Left renal cortex interstitium (tissue), 4 donors: ENCODE measurements at regions not wholly inside any gene's neighbourhood (a gene's known extent, or its start where the extent isn't known, plus 50 kb on each side); places are given as distances from the start of the nearest gene placed in this dataset.

Source experiments
- DNase-seq, 4 donors: peaks; one replicate each; pipeline ENCODE4 v3.0.0-alpha.2; 2013; ENCODE audit warnings: low read depth in 4 of 4, low spot score in 2 of 4, missing footprints in 1 of 4

- DNase-seq = no peak
Measured at GRCh38 chr6:95777338-95777737, 200.0 kb downstream of the MANEA start.

- no peak for DNase-seq
Measured at GRCh38 chr6:95780037-95780436, 202.7 kb downstream of the MANEA start.

GRCh38 chr6:95784019-95784418 is 206.7 kb downstream of the MANEA start:
- no peak for DNase-seq

- no peak for DNase-seq
Measured at GRCh38 chr6:95784869-95785268, 207.5 kb downstream of the MANEA start.

DNA sequence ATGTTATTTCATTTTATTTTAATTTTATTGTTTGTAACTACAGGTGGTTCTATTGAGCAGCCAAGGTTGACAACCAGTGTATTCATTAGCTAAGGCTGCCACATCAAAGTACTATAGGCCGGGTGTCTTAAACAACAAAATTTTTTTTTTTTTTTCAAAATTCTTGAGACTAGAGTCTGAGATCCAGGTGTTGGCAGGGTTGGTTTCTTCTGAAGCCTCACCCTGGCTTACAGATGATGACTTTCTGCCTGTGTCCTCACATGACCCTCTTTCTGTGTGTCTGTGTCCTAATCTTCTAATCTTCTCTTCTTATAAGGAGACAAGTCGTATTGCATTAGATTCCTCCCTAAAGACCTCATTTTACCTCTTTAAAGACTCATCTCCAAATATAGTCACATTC is 208.4 kb downstream of the MANEA start:
- DNase-seq = no peak

DNA sequence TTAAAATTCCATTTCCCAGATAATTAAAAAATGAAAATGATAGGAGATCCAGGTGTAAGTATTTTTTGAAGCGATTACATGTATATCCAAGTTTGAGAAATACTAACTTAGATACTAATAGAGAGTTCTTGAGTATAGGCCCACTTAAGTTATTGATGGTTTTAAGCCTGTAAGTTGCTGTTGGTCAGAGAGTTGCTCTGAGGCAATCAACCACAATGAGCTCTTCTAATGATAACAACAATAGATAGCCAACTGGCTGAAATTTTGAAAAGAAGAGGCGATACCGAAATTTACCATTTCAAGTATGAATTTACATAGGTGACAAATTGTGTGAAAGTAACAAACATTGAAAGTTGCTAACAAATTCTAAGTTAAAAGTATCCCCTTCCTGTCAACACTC is 209.5 kb downstream of the MANEA start:
- DNase-seq = no peak

DNA sequence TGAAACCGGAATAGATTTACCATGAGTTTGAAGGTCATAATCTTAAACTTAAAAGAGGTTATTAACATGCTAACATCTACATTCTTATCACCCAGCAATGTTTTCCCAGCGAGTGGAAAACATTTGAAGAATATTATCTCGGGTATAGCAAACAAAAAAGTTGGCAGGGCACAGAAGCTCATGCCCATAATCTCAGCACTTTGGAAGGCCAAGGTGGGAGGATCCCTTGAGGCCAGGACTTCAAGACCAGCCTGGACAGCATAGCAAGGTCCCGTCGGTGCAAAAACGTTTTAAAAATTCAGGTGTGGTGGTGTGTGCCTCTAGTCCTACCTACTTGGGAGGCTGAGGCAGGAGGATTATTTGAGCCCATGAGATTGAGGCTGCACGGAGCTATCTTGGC is 213.5 kb downstream of the MANEA start:
- DNase-seq = no peak

GRCh38 chr6:95794749-95795148 is 217.4 kb downstream of the MANEA start:
- DNase-seq = no peak

DNA sequence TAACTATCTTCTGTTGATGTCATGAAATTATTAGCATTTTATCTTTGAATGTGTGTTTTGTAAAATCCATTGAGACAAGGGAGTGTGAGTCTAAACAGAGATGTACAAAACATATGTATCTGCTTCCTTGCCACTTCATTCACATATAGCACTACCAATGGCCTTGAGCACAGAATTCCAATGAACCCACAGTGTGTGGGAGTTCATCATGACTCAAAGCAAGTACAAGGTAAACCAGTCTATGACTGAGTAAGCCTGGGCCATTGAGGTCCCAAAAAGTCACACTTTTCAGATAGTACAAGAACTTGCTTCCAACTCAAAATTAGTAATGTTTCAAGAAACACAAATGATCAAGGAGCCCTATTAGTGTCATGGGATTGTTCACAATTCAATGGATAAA is 218.6 kb downstream of the MANEA start:
- no peak for DNase-seq

DNA sequence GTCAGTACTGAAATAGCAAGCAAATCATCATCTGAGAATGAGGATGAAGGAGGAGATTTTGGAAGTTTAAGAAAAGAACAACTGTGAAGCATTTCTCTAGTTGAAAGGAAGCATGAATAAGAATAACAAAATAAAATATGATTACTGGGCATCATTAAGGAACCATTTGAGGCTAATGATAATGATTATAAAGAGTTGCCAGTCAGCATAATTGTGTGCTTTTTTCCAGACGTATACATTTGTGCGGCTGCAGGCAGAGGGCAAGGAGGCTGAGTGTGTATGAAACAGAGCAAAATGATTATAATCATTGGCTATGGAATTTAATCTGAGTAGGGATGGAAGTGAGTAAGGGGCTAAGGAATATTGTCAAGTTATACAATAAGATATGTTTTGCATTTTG is 218.7 kb upstream of the FUT9 start:
- DNase-seq = no peak

- DNase-seq = no peak
Measured at GRCh38 chr6:95802978-95803377, 212.8 kb upstream of the FUT9 start.

GRCh38 chr6:95803889-95804288 is 211.9 kb upstream of the FUT9 start:
- no peak for DNase-seq

DNA sequence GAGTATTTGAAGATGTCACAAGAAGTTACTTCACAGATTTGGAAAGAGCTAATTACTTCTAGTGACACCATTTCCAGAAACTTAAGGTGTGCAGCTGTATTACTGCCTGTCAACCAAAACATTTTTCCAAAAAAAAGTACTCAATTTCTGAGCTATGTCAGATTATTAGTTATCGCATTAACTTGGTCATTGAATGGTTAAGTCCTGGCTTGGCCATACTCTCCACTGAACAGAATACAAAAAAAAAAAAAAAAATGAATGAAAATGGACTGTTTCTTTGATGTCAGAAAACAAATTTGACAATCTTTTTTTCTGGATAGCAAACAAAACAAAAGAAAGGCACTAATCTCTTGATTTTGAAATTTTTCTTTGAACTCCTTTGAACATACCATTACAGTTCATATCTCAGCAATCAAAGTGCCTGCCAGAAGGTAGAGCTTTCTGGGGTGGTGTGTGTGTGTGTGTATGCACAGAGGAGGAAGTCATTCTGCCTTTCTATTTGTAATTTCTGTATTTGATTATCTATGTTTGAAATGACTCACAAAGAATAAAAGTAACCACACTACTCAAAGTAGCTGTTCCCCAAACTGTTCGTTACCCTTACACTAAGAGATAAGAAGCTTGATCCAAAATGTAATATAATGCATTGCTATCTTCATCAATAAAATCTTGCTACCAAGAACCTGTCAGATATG is 210.8 kb upstream of the FUT9 start:
- DNase-seq = no peak

DNA sequence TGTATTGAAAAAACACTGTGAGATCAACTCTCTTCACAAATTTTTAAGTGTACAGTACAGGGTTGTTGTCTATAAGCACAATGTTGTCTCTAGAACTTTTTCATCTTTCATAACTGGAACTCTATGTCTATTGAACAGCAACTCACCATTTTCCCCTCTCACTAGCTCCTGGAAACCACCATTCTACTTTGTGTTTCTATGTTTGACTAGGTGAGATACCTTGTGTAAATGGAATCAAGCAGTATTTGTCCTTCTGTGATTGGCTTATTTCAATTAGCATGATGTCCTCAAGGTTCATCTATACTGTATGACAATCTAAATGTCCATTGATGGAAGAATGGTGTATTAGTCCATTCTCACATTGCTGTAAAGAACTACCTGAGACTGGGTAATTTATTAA is 210.1 kb upstream of the FUT9 start:
- DNase-seq = no peak

DNA sequence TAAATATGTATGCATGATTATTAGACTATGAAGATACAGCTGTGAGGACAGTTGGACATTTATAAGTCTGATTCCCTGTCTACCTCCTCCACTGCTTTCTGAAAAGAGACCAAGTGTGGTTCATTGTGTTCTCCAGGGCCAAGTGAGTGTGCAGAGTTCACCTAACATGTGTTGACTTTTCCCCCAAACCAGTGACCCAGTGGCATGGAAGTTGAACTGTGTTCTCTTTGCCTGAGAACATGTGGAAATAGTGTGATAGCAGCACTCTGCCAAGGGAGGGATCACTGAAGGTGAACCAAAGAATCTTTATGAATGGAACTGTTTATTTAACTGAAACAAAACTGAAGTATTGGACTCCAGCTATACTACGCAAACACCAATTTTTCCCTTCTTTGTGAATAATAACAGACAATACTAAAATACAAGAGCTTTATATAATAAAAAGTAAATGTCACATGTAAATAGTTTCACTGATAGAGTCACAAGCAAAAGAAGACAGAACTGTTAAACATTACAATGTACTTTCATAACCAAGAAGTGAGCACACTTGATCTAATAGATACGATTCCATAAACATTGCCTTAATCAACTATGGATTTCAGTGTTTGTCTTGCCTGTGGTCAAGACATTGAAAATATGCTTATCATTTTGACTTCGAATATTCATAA is 200.3 kb upstream of the FUT9 start:
- no peak for DNase-seq

- no peak for DNase-seq
Measured at GRCh38 chr6:95819461-95819860, 196.3 kb upstream of the FUT9 start.

DNA sequence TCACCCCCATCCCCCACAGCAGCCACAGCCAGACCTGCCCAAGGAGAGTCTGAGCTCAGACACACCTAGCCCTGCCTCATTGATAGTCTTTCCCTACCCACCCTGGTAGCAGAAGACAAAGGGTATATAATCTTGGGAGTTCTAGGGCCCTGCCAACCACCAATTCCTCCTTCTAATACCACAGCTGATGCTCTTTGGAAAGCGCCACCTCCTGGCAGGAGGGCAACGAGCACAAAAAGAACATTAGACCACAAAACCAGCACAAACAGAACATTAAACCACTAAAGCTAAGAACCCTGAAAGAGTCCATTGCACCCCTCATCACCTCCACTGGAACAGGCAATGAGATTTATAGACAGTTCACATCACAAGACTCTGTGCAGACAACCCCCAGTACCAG is 195.8 kb upstream of the FUT9 start:
- DNase-seq = no peak

DNA sequence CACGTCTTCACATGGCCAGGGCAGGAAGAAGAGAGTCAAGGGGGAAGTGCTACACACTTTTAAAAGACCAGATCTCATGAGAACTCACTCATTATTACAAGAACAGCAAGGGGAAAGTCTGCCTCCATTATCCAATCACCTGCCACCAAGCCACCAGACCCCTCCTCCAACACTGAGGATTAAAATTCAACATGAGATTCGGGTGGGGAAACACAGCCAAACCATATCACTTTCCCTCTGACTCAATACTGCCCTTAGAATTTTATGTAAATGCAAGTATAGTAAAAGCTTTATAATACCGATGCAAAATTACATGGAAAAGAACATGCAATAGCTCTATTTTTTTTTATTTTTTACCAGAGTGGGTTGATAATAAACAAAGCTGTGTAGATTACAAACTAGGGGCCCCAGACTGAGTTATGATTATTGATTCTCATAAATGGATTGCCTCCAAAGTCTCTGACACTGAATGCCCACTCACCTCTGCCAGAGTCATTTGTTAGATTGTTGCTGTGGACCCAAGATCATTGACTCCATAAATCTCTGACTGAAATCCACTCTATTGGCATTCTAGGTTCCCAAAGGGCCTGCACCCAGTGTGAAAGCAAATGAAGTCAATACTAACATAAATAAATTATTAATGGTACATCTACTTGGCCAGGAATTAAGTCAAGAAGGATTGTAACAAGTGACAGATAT is 184.8 kb upstream of the FUT9 start:
- no peak for DNase-seq

DNA sequence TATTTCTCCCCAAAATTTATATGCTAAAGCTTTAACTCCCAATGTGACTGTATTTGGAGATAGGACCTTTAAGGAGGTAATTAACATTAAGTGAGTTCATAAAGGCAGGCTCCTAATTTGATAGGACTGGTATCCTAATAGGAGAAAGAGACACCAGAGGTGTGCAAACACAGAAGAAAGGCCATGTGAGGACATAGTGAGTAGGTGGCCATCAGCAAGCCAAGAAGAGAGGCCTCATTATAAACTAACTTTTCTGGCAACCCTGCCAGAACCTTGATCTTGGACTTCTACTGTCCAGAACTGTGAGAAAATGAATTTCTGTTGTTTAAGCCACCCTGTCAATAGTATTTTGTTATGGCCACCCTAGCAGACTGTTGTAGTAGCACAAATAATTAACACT is 177.9 kb upstream of the FUT9 start:
- no peak for DNase-seq

DNA sequence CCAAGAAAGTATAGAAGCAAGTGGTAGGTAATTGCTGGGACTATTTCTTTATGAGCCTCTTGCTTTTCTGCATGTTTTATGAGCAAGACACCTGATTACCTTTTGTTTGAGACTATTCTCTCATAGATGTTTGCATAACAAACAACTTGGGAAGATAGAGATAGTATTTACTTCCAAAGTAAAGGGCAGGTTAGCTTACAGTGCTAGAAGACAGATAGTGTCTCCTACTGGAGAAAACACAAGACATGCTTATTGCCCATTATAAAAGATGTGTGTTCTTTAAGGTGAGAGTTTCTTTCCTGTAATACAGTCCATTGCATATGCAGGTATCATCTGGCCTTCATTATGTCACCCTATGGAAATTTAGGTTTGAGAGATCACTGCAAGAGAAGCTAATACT is 174.2 kb upstream of the FUT9 start:
- no peak for DNase-seq

- no peak for DNase-seq
Measured at GRCh38 chr6:95846652-95847051, 169.1 kb upstream of the FUT9 start.

- no peak for DNase-seq
Measured at GRCh38 chr6:95847061-95847460, 168.7 kb upstream of the FUT9 start.
